NOMO-1 treated with DMSO at 0.1 percent for 48 hours (cell line): ENCODE measurements at regions not wholly inside any gene's neighbourhood (a gene's known extent, or its start where the extent isn't known, plus 50 kb on each side); places are given as distances from the start of the nearest gene placed in this dataset.

Experiments
- DNase-seq: peaks from one replicate; lab custom pipeline; 2025; ENCODE audit not compliant: unreplicated experiment; lab: John Stamatoyannopoulos, UW

- no peak for DNase-seq
Observed at GRCh38 chr5:98403131-98403530, 370.3 kb upstream of the RGMB start.

GRCh38 chr5:98414938-98415337 is 358.5 kb upstream of the RGMB start:
- no peak for DNase-seq

- DNase-seq = no peak
Observed at GRCh38 chr5:98415663-98416062, 357.8 kb upstream of the RGMB start.

- DNase-seq = no peak
Observed at GRCh38 chr5:98416541-98416940, 356.9 kb upstream of the RGMB start.

GRCh38 chr5:98419825-98420224 is 353.6 kb upstream of the RGMB start:
- no peak for DNase-seq

- no peak for DNase-seq
Observed at GRCh38 chr5:98424681-98425450, 348.6 kb upstream of the RGMB start.

- no peak for DNase-seq
Observed at GRCh38 chr5:98425640-98426039, 347.8 kb upstream of the RGMB start.

- peak; percentile 81 for DNase-seq
Observed at GRCh38 chr5:98428806-98429205, 344.7 kb upstream of the RGMB start.

- DNase-seq = no peak
Observed at GRCh38 chr5:98432378-98432777, 341.1 kb upstream of the RGMB start.

GRCh38 chr5:98433022-98433421 is 340.4 kb upstream of the RGMB start:
- DNase-seq = no peak

GRCh38 chr5:98433673-98434072 is 339.8 kb upstream of the RGMB start:
- DNase-seq = no peak

GRCh38 chr5:98436667-98437066 is 336.8 kb upstream of the RGMB start:
- no peak for DNase-seq

GRCh38 chr5:98442448-98442847 is 331.0 kb upstream of the RGMB start:
- no peak for DNase-seq

- DNase-seq = no peak
Observed at GRCh38 chr5:98443881-98444280, 329.6 kb upstream of the RGMB start.

GRCh38 chr5:98453296-98453695 is 320.2 kb upstream of the RGMB start:
- no peak for DNase-seq

GRCh38 chr5:98454407-98454806 is 319.1 kb upstream of the RGMB start:
- peak; percentile 20 for DNase-seq

GRCh38 chr5:98454904-98455303 is 318.6 kb upstream of the RGMB start:
- DNase-seq = peak; percentile 90

- DNase-seq = no peak
Observed at GRCh38 chr5:98455665-98456064, 317.8 kb upstream of the RGMB start.

GRCh38 chr5:98458004-98458403 is 315.5 kb upstream of the RGMB start:
- no peak for DNase-seq

GRCh38 chr5:98458726-98459125 is 314.7 kb upstream of the RGMB start:
- DNase-seq = no peak

- DNase-seq = peak; percentile 79
Observed at GRCh38 chr5:98460536-98460935, 312.9 kb upstream of the RGMB start.

- DNase-seq = no peak
Observed at GRCh38 chr5:98461485-98461884, 312.0 kb upstream of the RGMB start.

GRCh38 chr5:98463222-98463621 is 310.2 kb upstream of the RGMB start:
- DNase-seq = no peak
